ENCODE measurements at regions not wholly inside any gene's neighbourhood (a gene's known extent, or its start where the extent isn't known, plus 50 kb on each side); places are given as distances from the start of the nearest gene placed in this dataset.

DNA sequence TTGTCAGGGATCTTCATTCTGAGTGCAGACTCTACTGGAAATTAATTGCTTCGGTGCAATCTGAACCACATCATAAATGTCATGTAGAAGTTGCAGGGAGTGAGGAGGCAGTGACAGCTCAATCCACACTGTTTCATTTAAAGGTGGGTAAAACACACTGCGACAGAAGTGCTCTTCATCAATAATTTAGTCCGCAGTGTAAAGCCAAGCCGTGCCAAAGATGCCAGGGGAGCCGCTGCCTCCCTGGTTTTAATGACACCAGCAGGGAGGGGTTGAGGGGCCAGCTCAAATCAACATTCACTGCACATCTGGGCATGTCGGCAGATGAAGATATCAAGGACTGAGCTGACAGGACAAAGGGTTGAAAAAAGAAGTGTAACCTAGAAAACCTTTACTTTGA is 305.7 kb upstream of the VRK2 start:
- DNase-seq: no peak

DNA sequence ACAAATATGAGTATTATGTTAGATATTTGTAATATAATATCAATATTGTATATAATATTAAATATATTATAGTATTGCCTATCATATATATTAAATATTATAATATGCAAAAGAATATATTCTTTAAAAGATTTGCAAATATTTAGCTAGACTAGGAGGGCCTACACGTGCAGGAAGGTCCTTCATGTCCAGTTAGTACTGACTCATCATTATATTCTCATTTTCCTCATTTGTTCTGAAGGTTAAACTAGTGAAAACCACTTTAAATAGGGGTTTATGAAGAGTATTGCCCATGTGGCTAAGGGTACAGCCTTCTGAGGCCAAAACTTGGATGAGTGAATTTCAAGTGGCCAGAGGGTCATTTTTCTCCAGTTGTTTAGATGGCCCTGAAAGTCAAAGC is 293.0 kb upstream of the VRK2 start:
- DNase-seq: no peak

- no peak for DNase-seq
Observed at GRCh38 chr2:57758686-57759085, 287.9 kb upstream of the VRK2 start.

GRCh38 chr2:57759131-57759530 is 287.5 kb upstream of the VRK2 start:
- DNase-seq: no peak

- peak; percentile 47 for DNase-seq
Observed at GRCh38 chr2:57759822-57760300, 286.7 kb upstream of the VRK2 start.

DNA sequence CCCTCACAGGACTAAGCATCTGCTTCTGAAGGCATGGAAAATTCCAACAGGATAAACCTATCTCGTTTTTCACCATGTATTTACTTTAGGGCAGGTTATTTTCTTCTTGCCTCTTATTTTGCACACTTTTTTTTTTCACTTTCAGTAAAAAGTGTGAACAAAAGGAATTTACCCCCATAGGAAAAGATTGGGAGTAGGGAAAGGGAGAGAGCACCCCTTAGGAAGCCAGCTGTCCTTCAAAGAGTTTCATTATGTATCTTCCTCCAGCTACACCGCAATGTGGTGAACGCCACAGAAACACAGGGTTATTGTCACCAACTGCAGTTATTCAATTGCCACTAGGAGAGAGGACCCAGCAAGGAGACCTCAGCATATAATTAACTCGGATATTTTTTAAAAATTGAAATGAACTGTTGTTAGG is 286.2 kb upstream of the VRK2 start:
- DNase-seq: no peak

DNA sequence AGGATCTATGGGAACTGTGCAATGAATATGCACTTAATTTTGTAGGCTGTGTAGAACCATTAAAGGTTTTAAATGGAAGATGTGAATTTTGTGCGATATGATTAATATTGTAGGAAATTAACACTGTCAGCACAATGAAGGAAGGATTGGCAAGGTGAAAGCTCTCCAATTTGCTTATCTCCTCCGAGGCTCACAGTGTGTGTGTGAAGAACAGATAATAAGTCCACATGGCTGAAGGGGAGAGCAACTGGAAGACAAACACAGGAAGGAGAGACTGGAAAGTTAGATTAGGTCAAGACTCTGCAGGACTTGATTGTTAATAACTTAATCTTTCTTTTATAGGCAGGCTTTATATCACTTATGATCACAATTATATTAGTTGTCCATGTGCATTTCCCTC is 269.7 kb upstream of the VRK2 start:
- no peak for DNase-seq

DNA sequence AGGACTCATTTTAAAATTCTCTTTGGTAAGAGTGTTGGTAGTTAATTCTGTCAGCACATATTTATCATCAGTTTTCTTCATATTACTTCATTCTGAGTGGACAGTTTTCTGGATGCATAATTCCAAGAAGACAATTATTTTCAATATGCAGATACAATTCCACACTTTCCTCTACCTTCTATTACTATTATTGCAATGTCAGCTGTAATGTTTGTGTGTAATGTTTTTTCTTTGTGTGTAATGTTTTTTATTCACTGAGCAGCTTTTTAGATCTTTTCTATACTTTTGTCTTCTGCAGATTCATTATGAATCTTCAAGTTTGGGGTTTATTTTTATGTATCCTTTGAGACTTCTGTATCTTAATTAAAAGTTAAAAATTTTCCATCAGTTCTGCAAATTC is 264.0 kb upstream of the VRK2 start:
- no peak for DNase-seq

DNA sequence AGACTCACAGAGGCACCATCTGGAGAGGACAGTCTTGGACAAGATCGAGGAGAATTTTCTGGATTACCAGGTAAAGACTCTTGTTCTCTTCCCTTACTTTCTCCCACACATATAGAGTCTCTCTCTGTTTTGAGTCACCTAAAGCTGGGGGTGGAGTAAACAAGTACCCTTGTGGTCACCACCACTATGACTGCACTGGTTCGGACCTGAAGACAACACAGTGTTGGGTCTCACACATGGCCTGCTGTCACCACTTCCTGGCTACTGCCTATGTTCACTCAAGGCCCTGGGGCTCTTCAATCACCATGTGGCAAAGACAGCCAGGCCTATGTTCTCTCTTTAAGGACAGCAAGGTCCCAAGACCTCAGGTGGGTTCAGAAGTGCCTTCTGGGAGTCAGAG is 253.3 kb upstream of the VRK2 start:
- no peak for DNase-seq

DNA sequence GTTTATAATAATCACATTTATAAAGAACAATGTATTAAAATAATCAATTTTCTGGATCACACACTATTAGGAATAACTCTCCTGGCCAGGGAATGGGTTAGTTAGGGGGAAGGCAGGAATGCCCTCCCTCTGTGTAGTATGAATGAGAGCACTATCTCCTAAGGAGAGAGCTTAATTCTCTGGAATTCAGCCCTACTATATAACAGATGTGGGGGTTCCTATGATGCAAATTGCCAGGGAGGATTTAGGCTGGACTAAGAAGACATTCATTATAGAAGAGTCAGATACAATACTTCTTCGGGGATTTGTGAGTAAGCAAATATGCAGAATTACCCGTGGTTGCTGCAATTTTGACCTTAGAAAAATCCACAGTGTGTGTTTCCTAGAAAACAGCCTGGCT is 250.1 kb upstream of the VRK2 start:
- DNase-seq: no peak

- no peak for DNase-seq
Observed at GRCh38 chr2:57798346-57798745, 248.3 kb upstream of the VRK2 start.

DNA sequence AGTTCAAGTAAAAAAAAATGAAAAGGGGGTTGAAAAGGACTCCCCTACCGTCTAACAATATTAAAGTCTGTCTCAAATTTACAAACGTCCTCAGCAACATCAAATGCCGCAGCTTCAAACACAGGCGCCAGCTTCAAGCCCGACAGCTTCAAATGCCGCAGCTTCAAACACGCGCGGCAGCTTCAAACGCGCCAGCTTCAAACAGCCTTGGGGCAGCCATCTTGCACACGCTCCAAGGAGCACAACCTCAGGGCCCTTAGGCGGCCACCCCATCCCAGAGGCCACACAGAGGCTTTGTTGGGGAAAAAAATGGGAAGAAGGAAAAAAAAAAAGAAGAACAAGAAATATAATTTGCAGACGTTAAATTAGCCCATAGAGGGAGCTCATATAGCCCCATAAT is 244.4 kb upstream of the VRK2 start:
- no peak for DNase-seq

DNA sequence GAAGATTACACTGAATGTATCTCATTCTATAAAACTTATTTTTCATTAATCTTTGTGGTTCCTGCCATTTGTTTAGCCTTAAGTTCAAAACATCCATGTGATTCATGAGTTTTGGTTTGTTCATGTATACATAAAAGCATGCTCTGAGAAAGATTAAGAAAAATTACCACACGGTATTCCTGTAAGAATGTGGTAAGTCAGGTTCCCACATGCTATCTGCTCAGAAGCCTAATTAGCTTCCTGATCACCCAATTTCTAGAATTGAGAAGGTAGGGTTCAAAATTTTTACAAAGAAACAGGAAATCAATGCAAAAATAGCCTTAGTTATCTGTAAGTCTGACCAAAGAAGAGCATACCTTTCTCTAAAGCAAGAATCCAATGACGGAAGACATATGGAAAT is 241.6 kb upstream of the VRK2 start:
- DNase-seq: no peak

DNA sequence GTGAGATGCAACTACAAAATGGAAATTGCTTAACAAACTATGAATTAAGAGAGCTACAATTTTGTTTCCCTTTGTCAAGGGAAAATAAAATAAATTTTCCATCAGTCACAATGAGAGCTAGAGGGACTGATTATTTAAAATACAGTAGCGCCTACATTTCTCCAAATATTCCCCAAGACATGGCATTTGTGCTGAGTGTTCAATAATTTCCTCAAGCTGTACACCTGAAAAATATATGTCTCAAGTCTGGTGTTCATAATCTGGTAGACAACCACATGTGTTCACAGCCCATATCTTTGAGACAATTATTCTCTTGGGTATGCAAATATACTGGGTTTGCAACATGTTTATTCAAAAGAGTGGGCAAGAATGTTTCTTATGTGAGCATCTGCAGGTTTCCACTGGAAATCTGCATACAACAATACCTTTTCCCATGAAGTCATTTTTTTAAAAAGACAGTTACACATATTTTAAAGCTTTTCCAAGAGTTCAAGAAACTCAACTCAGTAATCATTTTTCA is 240.1 kb upstream of the VRK2 start:
- no peak for DNase-seq

DNA sequence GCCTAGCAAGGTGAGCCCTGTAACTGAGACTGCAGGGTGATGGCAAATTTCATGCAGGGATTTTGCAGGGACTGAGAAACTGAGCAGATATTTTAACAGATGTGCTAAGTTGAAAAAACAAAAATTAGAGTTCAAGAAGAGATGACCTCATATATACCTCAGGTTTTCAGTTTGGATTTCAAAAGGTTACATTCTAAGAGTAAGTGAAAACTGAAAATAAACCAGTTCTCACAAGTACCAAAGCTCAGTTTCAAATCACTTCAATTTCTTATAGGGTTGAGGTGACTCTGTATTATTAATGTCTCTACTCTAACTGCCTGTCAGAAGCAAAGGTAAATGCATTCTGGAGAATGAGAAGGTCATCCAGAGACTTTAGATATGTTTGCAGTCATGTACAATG is 237.4 kb upstream of the VRK2 start:
- no peak for DNase-seq

GRCh38 chr2:57821088-57821487 is 225.5 kb upstream of the VRK2 start:
- DNase-seq: no peak

DNA sequence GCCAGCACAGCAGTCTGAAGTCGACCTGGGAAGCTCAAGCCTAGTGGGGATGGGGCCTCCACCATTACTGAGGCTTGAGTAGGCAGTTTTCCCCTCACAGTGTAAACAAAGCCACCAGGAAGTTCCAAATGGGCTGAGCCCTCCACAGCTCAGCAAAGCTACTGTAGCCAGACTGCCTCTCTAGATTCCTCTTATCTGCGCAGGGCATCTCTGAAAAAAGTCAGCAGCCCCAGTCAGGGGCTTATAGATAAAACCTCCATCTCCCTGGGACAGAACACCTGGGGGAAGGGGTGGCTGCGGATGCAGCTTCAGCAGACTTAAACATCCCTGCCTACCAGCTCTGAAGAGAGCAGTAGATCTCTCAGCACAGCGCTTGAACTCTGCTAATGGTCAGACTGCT is 218.4 kb upstream of the VRK2 start:
- no peak for DNase-seq

GRCh38 chr2:57834666-57835065 is 211.9 kb upstream of the VRK2 start:
- DNase-seq: no peak

- no peak for DNase-seq
Observed at GRCh38 chr2:57842531-57842930, 204.1 kb upstream of the VRK2 start.

DNA sequence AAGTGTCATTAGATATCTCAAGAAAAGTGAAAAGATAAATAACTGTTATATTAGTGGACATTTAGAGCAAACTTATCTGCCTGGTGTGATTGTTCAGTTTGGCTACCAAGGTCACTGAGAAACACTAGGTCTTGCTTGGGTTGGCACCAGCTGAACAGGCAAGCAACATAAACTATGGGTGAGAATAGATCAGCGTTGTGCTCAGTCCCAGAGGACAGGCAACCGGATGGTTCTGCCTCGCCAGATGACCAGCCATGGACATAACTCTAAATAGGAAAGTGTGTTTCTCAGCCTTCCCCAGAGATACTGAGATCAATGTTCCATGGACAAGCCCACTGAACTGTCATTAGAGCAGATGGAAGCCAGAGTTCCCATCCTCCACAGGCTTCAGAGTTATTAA is 203.4 kb upstream of the VRK2 start:
- DNase-seq: no peak

GRCh38 chr2:57848723-57849122 is 197.9 kb upstream of the VRK2 start:
- DNase-seq: no peak

DNA sequence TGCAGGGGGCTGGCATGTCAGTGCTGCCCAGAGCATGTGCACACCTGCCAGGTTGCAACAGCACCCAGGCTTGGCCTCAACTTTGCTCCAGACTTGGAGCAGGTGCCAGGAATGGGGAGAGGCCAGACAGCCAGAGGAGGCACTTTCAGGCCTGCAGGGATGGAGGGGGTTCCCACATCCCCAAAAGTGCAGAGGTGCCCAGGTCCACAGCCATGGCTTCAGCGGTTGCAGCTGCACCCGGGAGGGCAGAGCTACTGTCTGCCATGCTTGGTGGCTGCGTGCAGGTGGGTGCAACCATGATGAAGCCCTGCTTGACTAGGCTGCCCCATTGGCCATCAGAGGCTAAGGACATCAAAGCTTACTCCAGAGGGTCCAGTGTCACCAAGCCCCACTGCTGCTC is 196.8 kb upstream of the VRK2 start:
- no peak for DNase-seq

DNA sequence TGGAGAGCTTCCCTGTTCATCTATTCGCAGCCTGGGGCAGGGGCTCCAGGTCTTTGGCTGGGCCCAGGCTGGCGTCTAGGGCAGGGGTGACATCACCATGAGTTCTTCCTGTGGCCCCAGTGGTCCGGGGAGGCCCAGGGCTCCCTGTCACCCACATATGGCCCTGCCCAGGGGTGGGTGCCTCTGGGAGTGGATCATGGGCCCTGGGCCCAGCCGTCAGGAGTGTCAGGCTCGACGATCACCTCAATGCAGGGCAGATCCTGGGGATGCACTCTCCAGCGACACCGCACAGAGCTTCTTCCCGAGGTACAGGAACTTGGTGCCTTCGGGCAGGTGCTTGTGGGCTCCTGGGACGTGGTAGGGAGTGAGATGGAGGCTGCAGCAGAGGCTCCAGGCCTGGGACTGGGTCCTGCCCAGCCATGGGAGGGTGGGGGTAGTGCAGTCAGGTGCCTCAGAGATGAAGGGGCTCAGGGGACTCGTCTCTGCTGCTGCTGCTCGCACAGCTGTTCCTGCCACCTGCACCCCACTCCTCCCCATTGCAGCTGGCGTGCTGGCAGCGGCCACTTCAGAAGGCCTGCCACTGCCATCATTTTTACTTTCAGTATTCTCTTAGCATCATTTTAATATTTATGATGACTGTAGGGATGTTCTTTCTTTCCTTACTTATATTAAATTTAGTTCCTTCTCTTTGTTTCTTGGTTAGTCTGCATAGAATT is 196.0 kb upstream of the VRK2 start:
- DNase-seq: no peak

GRCh38 chr2:57855212-57855611 is 191.4 kb upstream of the VRK2 start:
- no peak for DNase-seq

DNA sequence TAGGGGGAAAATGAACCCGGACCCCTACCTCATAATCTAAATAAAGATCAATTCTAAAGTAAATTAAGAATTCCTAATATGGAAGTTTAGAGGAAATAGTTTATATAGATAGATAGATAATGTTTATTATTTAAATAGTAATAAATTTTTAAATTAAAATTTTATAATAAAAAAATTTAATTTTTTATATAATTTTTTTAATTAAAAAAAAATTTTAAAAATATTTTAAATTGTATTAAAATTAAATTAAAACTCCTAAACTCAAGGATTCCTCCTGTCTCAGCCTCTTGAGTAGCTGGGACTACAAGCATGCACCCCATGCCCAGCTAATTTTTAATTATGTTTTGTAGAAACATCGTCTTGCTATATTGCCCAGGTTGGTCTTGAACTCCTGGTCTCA is 186.9 kb upstream of the VRK2 start:
- DNase-seq: no peak
